MM.1S (cell line): ENCODE measurements at regions not wholly inside any gene's neighbourhood (a gene's known extent, or its start where the extent isn't known, plus 50 kb on each side); places are given as distances from the start of the nearest gene placed in this dataset.

Experiments used
- CTCF ChIP-seq: fragments of 300-600 bp; sonication (generic); IDR thresholded peaks from 2 replicates; pipeline ENCODE4 v1.5.1; 2016; ENCODE audit warnings: antibody characterized with exemption, low read length, mixed read lengths
- EZH2 ChIP-seq: fragments of 300-600 bp; sonication (generic); optimal IDR thresholded peaks from 2 replicates; pipeline ENCODE3; 2017; ENCODE audit warnings: low read depth, mild to moderate bottlenecking, antibody characterized with exemption, low read length, mixed read lengths

GRCh38 chr10:61262486-61263261, 190.5 kb downstream of the TMEM26 start:
- no peak for TF ChIP-seq EZH2
- no peak for TF ChIP-seq CTCF
